ENCODE measurements at regions not wholly inside any gene's neighbourhood (a gene's known extent, or its start where the extent isn't known, plus 50 kb on each side); places are given as distances from the start of the nearest gene placed in this dataset.

DNA sequence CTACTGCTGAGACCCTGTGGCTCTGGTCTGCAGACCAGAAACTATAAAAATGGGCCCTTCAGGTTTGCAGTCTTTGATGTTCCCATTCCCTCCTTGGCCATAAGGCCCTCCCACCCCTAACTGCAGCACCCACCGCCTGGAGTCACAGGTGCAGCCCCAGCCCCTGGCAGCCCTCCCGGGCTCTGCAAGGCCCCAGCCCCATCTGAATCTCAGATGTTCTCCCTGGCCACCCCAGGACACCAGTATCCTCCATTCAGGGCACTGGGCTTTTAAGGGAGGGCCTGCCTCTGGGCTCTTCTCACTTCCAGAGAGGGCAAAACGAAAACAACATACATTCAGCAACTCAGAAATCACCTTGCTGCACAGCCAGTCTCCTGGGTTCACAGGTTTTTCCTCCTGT, 107.7 kb upstream of the RET start:
- H3K27me3 ChIP-seq = no peaks in the 10 kb centered on the region
- H3K9me3 ChIP-seq = no peaks in the 10 kb centered on the region
- TF ChIP-seq, protein P1, sequence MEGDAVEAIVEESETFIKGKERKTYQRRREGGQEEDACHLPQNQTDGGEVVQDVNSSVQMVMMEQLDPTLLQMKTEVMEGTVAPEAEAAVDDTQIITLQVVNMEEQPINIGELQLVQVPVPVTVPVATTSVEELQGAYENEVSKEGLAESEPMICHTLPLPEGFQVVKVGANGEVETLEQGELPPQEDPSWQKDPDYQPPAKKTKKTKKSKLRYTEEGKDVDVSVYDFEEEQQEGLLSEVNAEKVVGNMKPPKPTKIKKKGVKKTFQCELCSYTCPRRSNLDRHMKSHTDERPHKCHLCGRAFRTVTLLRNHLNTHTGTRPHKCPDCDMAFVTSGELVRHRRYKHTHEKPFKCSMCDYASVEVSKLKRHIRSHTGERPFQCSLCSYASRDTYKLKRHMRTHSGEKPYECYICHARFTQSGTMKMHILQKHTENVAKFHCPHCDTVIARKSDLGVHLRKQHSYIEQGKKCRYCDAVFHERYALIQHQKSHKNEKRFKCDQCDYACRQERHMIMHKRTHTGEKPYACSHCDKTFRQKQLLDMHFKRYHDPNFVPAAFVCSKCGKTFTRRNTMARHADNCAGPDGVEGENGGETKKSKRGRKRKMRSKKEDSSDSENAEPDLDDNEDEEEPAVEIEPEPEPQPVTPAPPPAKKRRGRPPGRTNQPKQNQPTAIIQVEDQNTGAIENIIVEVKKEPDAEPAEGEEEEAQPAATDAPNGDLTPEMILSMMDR (IDR thresholded peaks at IDR 0.05) = no peak
- H3K4me3 ChIP-seq = no peak overlapping the region
- DNase-seq (ENCODE audit: low spot score) = peak; percentile 16
- no peaks in the 10 kb centered on the region for H3K4me1 ChIP-seq
- no peak overlapping the region for H3K27ac ChIP-seq
- no peaks in the 10 kb centered on the region for H3K36me3 ChIP-seq

DNA sequence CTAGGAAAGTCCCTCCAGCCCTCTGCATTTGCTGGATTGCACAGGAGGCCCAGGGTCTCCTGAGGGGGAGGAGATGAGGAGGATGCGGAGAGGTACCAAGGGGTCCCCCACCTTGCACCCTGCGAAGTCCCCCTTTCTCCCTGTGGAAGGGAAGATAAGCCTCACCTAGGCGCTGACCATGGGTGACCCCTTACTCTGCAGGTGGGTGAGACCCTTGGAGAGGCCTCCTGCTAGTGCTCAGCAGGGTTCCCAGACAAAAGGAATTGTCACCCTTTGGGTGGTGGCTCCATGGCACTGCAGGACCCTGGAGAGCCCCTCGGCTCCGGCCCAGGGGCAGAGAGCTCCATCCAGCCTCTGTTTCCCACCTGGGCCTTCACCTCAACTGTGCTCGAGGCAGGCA, 107.0 kb upstream of the RET start:
- Histone ChIP-seq H3K27me3 (no peaks in the 10 kb centered on the region), H3K4me3 (no peak overlapping the region), H3K4me1 (no peaks in the 10 kb centered on the region), H3K9me3 (no peaks in the 10 kb centered on the region), H3K36me3 (no peaks in the 10 kb centered on the region), H3K27ac (no peak overlapping the region)
- peak; percentile 7 for DNase-seq (ENCODE audit: low spot score)
- TF ChIP-seq, protein P1 (IDR thresholded peaks at IDR 0.05) = no peak

DNA sequence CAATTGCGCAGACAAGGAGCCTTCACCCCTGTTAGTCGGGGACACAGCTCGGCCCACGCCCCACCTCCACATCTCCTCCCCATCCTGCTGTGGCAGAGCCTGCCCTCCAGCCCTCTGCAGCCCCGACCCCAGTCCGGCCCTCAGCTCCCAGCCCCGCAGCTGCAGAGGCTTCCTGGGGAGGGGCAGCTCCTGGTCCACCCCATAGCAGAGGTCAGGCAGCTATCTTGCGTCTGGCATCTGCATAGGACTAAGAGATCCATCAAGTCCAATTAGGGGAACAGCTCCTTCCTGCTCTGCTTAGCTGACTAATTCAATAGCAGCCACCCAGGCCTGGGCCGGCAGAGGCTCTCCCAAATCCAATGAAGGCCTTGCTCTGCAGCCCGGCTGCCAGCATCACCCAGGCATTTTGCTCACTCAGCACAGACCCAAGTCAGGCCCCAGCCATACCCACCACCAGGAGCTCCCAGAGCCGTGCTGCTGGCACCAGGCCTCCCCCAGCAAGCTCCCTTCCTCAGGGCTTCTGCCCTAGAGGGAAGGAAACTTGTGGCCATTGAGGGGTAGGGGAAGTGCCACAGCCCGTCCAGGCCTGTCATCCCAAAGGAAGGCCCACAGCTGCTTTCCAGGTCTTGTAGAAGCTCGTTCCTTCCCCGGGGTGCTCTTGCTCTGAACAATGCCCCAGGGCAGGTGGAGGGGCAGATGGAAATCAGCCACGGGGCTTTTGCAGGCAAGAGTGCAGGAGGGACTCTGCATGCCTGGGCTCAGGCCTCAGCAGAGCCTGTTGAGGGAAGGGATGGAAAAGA, 106.2 kb upstream of the RET start:
- no peak overlapping the region for H3K27ac ChIP-seq
- TF ChIP-seq, protein P1 (IDR thresholded peaks at IDR 0.05) = no peak
- H3K4me3 ChIP-seq = no peak overlapping the region
- H3K36me3 ChIP-seq = no peaks in the 10 kb centered on the region
- H3K9me3 ChIP-seq = no peaks in the 10 kb centered on the region
- DNase-seq (ENCODE audit: low spot score) = peak; percentile 34
- no peaks in the 10 kb centered on the region for H3K4me1 ChIP-seq
- H3K27me3 ChIP-seq = no peaks in the 10 kb centered on the region

DNA sequence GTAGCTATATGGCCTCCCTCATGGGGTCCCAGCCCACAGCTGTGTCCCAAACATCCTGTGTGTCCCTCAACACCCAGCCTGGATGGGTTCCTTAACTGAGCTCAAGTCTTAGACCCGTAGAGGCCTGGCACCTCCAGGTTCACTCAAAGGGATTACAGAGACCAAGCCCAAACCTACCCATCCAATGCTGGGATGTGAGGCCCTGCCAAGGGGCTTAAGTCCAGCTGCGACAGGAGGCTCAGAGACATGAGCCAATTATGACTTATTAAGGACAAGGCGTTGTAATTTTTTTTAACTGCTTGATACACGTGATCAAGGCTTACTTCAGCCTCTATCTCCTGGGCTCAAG, 105.6 kb upstream of the RET start:
- TF ChIP-seq, protein P1 (IDR thresholded peaks at IDR 0.05) = no peak
- Histone ChIP-seq H3K36me3 (no peaks in the 10 kb centered on the region), H3K4me1 (no peaks in the 10 kb centered on the region), H3K4me3 (no peak overlapping the region), H3K9me3 (no peaks in the 10 kb centered on the region), H3K27ac (no peak overlapping the region), H3K27me3 (no peaks in the 10 kb centered on the region)
- peak; percentile 30 for DNase-seq (ENCODE audit: low spot score)

DNA sequence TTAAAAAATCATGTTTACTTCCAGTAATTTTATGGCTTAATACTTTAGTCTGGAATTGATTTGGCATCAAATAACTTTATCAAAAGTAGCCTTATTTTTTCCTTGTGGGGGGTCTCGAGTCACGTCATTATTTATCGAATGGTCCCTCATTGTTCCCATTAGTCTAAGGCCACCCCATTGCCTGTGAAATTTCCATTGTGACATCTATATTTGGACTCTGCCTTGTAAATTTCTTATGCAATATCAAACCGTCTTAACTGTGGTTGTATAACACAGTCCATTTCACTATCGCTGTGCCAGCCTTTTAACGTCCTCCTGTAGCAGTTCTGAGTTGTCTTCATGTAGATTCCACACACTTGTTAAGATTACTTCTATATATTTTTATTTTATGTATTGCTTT, 103.9 kb upstream of the RET start:
- Histone ChIP-seq H3K4me1 (no peaks in the 10 kb centered on the region), H3K27me3 (no peaks in the 10 kb centered on the region), H3K9me3 (no peaks in the 10 kb centered on the region), H3K36me3 (no peaks in the 10 kb centered on the region), H3K27ac (no peak overlapping the region), H3K4me3 (no peak overlapping the region)
- no peak for DNase-seq (ENCODE audit: low spot score)
- TF ChIP-seq, protein P1 (IDR thresholded peaks at IDR 0.05) = no peak

DNA sequence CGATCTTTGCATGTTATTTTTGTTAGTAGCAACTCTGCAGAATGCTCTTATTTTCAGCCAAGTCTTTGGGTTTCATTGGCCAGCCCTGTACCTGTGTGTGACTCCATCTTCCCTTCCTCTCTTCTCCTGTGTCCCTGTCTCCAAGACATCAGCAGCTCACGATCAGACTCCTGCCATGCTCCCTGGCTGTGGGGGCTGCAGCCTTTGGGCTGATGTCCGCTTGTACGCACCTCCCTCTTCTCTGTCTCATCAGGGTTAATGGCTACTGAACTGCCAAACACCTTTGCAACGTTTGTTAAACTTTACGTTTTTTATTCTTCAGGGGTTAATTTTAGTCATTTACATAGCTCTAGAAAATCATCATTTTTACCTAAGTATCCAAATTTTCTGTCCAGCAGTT, 103.5 kb upstream of the RET start:
- no peak overlapping the region for H3K27ac ChIP-seq

More for the DNA sequence above, 103.5 kb upstream of the RET start:
- H3K4me1 ChIP-seq = no peaks in the 10 kb centered on the region
- H3K36me3 ChIP-seq = no peaks in the 10 kb centered on the region
- H3K4me3 ChIP-seq = no peak overlapping the region
- TF ChIP-seq, protein P1 (IDR thresholded peaks at IDR 0.05) = no peak
- peak; percentile 1 for DNase-seq (ENCODE audit: low spot score)
- H3K9me3 ChIP-seq = no peaks in the 10 kb centered on the region
- H3K27me3 ChIP-seq = no peaks in the 10 kb centered on the region

All from right atrium auricular region (tissue), 2 donors.